ENCODE measurements at regions not wholly inside any gene's neighbourhood (a gene's known extent, or its start where the extent isn't known, plus 50 kb on each side); places are given as distances from the start of the nearest gene placed in this dataset.

DNA sequence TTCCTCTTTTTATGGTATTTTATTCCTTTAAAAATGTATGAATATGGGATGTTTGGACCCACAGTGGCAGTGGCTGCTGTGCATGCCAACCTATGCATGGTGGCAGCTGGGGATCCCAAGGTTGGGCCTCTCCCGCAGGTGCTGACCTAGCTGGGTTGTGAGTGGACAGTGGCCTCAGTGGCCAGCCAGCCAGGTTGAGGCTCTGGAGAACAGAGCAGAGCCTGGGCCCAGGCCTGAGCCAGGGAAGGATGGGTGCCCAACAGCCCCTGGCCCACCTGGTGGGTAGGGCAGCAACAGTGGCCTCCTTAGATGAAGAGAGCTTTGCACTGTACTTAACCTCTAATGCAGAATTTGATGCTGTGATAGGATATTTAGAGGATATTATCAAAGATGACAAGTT lies 624.8 kb downstream of the CHSY3 start:
- 19% methylated on average over 1 of the region's 1 CpG for WGBS (ENCODE audit: low lambda C conversion rate)
- no peak for DNase-seq
- CTCF ChIA-PET: no interaction called here
- Histone ChIP-seq H3K36me3 (replicated peaks in 1 of 2; ENCODE audit: control insufficient read depth in 1 of 2, insufficient read depth in 2 of 2, low read length in 1 of 2) (no peaks in the 10 kb centered on the region), H3K4me3 (ENCODE audit: low read depth in 2 of 2, low read length in 1 of 2) (no peak overlapping the region), H3K9me2 (no peaks in the 10 kb centered on the region), H3K79me2 (ENCODE audit: insufficient read depth) (no peaks in the 10 kb centered on the region), H3K27ac (ENCODE audit: low read depth in 2 of 2, low read length in 1 of 2) (no peak overlapping the region), H3K9ac (no peak overlapping the region), H3F3A (replicated peaks; ENCODE audit: insufficient read depth) (no peaks in the 10 kb centered on the region), H2AFZ (ENCODE audit: low read depth) (no peak overlapping the region), H4K20me1 (ENCODE audit: insufficient read depth) (no peaks in the 10 kb centered on the region), H3K27me3 (ENCODE audit: insufficient read depth) (no peaks in the 10 kb centered on the region; the same call in 1 of the 2 replicates), H3K9me3 (no peaks in the 10 kb centered on the region), H3K4me1 (ENCODE audit: control insufficient read depth in 1 of 2, insufficient read depth in 2 of 2, low read depth in 1 of 2, low read length in 1 of 2) (no peaks in the 10 kb centered on the region), H3K4me2 (no peak overlapping the region)
- POLR2A ChIA-PET: no interaction called here
- TF ChIP-seq TEAD4 (IDR thresholded peaks at IDR 0.05; ENCODE audit: borderline replicate concordance, insufficient read depth) (no peak), EP300 (IDR thresholded peaks at IDR 0.05; ENCODE audit: borderline replicate concordance in 1 of 2, low read depth in 1 of 2, low read length in 1 of 2) (no peak)

DNA sequence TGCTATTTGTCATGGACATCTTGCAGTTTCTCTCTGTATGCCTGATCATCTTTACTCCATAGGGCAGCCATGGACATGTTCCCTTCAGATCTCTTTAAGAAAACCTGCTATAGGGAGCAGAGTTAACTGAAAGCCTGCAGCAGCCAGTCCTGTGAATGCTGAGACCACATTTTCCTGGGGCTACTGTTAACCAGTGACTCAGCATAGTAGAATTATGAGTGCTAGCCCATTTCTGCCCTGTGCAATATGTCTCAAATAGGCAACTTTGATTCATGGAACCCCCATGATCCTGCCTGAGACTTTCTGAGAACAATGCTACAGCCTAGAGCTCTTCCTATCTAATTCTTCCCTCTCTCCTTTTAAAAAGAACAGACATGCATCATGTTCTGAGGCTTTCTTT lies 624.2 kb downstream of the CHSY3 start:
- Histone ChIP-seq H3K4me2 (no peak overlapping the region), H3K27ac (ENCODE audit: low read depth in 2 of 2, low read length in 1 of 2) (peak overlapping the region in 1 of 2 experiments; percentile 39; a peak in 1 of 4 replicates), H3K9ac (no peak overlapping the region), H3K9me2 (no peaks in the 10 kb centered on the region), H3K9me3 (no peaks in the 10 kb centered on the region), H4K20me1 (ENCODE audit: insufficient read depth) (no peaks in the 10 kb centered on the region), H3K79me2 (ENCODE audit: insufficient read depth) (no peaks in the 10 kb centered on the region), H3K4me1 (ENCODE audit: control insufficient read depth in 1 of 2, insufficient read depth in 2 of 2, low read depth in 1 of 2, low read length in 1 of 2) (no peaks in the 10 kb centered on the region), H2AFZ (ENCODE audit: low read depth) (peak overlapping the region; percentile 48; the same call in 1 of the 2 replicates), H3K4me3 (ENCODE audit: low read depth in 2 of 2, low read length in 1 of 2) (no peak overlapping the region), H3K27me3 (ENCODE audit: insufficient read depth) (no peaks in the 10 kb centered on the region; the same call in 1 of the 2 replicates), H3K36me3 (replicated peaks in 1 of 2; ENCODE audit: control insufficient read depth in 1 of 2, insufficient read depth in 2 of 2, low read length in 1 of 2) (no peaks in the 10 kb centered on the region), H3F3A (replicated peaks; ENCODE audit: insufficient read depth) (no peaks in the 10 kb centered on the region)
- DNase-seq: no peak
- ChIA-PET CTCF (no interaction called here), POLR2A (no interaction called here)
- 0 out of 2 replicates have a peak, but pooled peaks have one; percentile 14 for TF ChIP-seq JUND (IDR thresholded peaks at IDR 0.05)
- peak; percentile 8; the same call in 1 of the 2 replicates for TF ChIP-seq FOSL2 (IDR thresholded peaks at IDR 0.05; ENCODE audit: borderline replicate concordance, low read depth)
- TF ChIP-seq SIN3A (IDR thresholded peaks at IDR 0.05; ENCODE audit: borderline replicate concordance, low read depth, low read length): no peak

GRCh38 chr5:130526708-130527107 lies 622.4 kb downstream of the CHSY3 start:
- no peaks in the 10 kb centered on the region for H3F3A ChIP-seq (replicated peaks; ENCODE audit: insufficient read depth)
- no peak overlapping the region for H3K4me2 ChIP-seq
- no peaks in the 10 kb centered on the region for H3K36me3 ChIP-seq (replicated peaks in 1 of 2; ENCODE audit: control insufficient read depth in 1 of 2, insufficient read depth in 2 of 2, low read length in 1 of 2)
- H3K9me3 ChIP-seq: no peaks in the 10 kb centered on the region
- H3K9me2 ChIP-seq: no peaks in the 10 kb centered on the region
- no peaks in the 10 kb centered on the region for H3K4me1 ChIP-seq (ENCODE audit: control insufficient read depth in 1 of 2, insufficient read depth in 2 of 2, low read depth in 1 of 2, low read length in 1 of 2)
- CTCF ChIA-PET: no interaction called here
- H3K79me2 ChIP-seq (ENCODE audit: insufficient read depth): no peaks in the 10 kb centered on the region
- no peak overlapping the region for H3K4me3 ChIP-seq (ENCODE audit: low read depth in 2 of 2, low read length in 1 of 2)
- H2AFZ ChIP-seq (ENCODE audit: low read depth): no peak overlapping the region
- H4K20me1 ChIP-seq (ENCODE audit: insufficient read depth): no peaks in the 10 kb centered on the region
- 6% methylated on average over 3 of the region's 3 CpGs for WGBS (ENCODE audit: low lambda C conversion rate)
- TF ChIP-seq MEF2A (IDR thresholded peaks at IDR 0.05; ENCODE audit: borderline replicate concordance, low read depth): no peak
- TF ChIP-seq SIN3A (IDR thresholded peaks at IDR 0.05; ENCODE audit: borderline replicate concordance, low read depth, low read length): no peak
- TF ChIP-seq RXRA (IDR thresholded peaks at IDR 0.05; ENCODE audit: borderline replicate concordance, low read depth): no peak
- TF ChIP-seq NFIC (IDR thresholded peaks at IDR 0.05; ENCODE audit: borderline replicate concordance): no peak
- TF ChIP-seq RAD21 (IDR thresholded peaks at IDR 0.05; ENCODE audit: low read length): no peak
- TF ChIP-seq USF2 (IDR thresholded peaks at IDR 0.05; ENCODE audit: borderline replicate concordance, low read depth, low read length): no peak
- no peak overlapping the region for H3K27ac ChIP-seq (ENCODE audit: low read depth in 2 of 2, low read length in 1 of 2)
- no peak for DNase-seq
- H3K9ac ChIP-seq: no peak overlapping the region
- POLR2A ChIA-PET: no interaction called here
- peaks cover 2% of the 10 kb centered on the region; the same call in 1 of the 2 replicates for H3K27me3 ChIP-seq (ENCODE audit: insufficient read depth)
